ENCODE measurements at regions not wholly inside any gene's neighbourhood (a gene's known extent, or its start where the extent isn't known, plus 50 kb on each side); places are given as distances from the start of the nearest gene placed in this dataset.
"Not testable (repeated sequence)": the region's sequence is repeated elsewhere in the genome, so short reads cannot be mapped to it uniquely, and the experiment has no call there.

DNA sequence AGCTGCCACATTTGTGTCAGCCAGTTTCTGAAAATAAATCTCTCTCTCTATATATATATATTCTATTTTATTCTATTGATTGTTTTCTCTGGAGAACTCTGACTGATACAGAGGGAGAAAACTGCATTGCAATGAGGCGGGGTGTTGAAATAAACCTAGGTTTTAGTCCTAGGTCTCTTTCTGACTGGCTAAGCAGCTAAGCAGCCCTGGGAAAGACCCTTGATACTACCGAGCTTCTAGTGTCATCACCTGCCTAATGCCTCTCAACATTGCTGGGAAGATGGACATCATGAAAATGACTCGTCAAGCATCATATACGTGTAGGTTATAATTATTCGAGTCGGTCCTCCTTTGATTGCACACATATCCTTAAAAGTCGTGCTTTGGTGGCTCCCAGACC lies 166.5 kb upstream of the IL12B start:
- Mint-ChIP-seq H3K4me3 (no peak overlapping the region), H3K36me3 (peaks cover 2% of the 10 kb centered on the region), H3K27me3 (ENCODE audit: low read depth) (no peaks in the 10 kb centered on the region), H3K4me1 (peaks cover 5% of the 10 kb centered on the region), H3K27ac (no peak overlapping the region), H3K9me3 (no peaks in the 10 kb centered on the region)
- TF ChIP-seq, protein P1, sequence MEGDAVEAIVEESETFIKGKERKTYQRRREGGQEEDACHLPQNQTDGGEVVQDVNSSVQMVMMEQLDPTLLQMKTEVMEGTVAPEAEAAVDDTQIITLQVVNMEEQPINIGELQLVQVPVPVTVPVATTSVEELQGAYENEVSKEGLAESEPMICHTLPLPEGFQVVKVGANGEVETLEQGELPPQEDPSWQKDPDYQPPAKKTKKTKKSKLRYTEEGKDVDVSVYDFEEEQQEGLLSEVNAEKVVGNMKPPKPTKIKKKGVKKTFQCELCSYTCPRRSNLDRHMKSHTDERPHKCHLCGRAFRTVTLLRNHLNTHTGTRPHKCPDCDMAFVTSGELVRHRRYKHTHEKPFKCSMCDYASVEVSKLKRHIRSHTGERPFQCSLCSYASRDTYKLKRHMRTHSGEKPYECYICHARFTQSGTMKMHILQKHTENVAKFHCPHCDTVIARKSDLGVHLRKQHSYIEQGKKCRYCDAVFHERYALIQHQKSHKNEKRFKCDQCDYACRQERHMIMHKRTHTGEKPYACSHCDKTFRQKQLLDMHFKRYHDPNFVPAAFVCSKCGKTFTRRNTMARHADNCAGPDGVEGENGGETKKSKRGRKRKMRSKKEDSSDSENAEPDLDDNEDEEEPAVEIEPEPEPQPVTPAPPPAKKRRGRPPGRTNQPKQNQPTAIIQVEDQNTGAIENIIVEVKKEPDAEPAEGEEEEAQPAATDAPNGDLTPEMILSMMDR (IDR thresholded peaks at IDR 0.05; ENCODE audit: unreplicated experiment) = no peak
- DNase-seq (ENCODE audit: low spot score in 2 of 2, unreplicated experiment in 2 of 2) = no peak

DNA sequence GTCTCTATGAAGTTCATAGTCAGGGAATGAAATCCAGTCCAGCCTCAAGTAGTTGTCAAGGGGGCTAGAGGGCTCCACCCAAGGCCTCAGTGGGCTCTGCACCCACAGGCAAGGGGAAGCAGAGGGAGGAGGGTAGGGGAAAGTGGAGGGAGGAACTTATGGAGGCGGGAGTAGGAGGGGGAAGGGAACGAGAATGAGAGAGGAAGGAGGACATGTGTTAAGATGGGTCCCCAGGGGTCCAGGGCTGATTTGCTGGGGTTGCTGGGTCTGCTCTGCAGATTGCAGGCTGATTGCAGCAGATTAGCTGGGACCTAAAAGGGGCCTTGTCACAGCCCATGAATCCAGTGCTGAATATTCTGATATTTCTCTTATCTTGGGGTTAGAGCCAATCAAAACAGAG lies 166.9 kb upstream of the IL12B start:
- Mint-ChIP-seq H3K27me3 (ENCODE audit: low read depth) (no peaks in the 10 kb centered on the region), H3K36me3 (peaks cover 2% of the 10 kb centered on the region), H3K27ac (no peak overlapping the region), H3K4me3 (no peak overlapping the region), H3K4me1 (peaks cover 5% of the 10 kb centered on the region), H3K9me3 (no peaks in the 10 kb centered on the region)
- TF ChIP-seq, protein P1 (IDR thresholded peaks at IDR 0.05; ENCODE audit: unreplicated experiment) = no peak
- no peak for DNase-seq (ENCODE audit: low spot score in 2 of 2, unreplicated experiment in 2 of 2)

DNA sequence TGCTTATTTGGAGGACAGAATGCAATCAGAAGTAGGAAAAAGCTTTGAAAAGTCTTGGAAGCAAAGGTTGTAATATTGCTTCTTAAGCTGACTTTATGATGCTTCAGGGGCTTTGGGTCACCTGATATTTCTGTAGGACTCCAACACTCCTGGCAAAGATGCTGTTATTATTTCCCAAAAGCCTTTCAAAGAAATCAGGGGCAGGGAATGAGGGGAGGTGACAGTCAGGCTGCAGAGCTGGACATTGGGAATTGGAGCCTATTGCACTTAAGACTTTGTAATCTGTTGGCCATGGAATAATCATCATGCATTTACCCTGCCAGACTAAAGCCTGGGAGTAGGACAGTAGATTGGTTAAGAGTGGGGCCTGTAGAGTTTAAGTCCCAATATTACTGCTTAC lies 168.3 kb upstream of the IL12B start:
- H3K9me3 Mint-ChIP-seq = no peaks in the 10 kb centered on the region
- no peak overlapping the region for H3K4me3 Mint-ChIP-seq
- TF ChIP-seq, protein P1 (IDR thresholded peaks at IDR 0.05; ENCODE audit: unreplicated experiment) = no peak
- no peak for DNase-seq (ENCODE audit: low spot score in 2 of 2, unreplicated experiment in 2 of 2)
- no peaks in the 10 kb centered on the region for H3K27me3 Mint-ChIP-seq (ENCODE audit: low read depth)
- H3K36me3 Mint-ChIP-seq = peaks cover 2% of the 10 kb centered on the region
- no peak overlapping the region for H3K27ac Mint-ChIP-seq
- H3K4me1 Mint-ChIP-seq = peaks cover 9% of the 10 kb centered on the region

DNA sequence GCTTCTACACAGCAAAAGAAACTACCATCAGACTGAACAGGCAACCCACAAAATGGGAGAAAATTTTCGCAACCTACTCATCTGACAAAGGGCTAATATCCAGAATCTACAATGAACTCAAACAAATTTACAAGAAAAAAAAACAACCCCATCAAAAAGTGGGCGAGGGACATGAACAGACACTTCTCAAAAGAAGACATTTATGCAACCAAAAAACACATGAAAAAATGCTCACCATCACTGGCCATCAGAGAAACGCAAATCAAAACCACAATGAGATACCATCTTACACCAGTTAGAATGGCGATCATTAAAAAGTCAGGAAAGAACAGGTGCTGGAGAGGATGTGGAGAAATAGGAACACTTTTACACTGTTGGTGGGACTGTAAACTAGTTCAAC lies 171.8 kb upstream of the IL12B start:
- H3K9me3 Mint-ChIP-seq; H3K27ac Mint-ChIP-seq; H3K36me3 Mint-ChIP-seq; H3K27me3 Mint-ChIP-seq (ENCODE audit: low read depth); DNase-seq (ENCODE audit: low spot score in 2 of 2, unreplicated experiment in 2 of 2); H3K4me3 Mint-ChIP-seq: not testable (repeated sequence)
- H3K4me1 Mint-ChIP-seq = peaks cover 30% of the 10 kb centered on the region

DNA sequence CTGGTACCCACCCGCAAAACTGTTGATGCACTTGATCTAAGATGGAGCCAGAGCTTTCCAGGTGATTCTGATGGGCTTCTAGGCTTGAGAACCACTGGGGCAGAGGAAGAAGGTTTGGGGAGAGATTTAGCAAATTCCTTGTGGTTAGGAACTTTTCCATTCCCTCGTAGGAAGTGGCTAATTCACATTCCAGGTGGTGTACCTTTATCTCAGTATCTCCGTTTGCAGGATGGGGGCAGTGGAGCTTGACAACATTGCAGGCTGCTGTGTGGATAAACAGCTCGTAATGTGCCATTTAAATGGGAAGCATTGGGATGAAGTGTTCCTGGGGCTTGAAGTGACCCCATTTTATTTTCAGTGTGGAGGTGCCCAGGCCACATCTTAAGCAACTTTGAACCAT lies 172.9 kb upstream of the IL12B start:
- DNase-seq (ENCODE audit: low spot score in 2 of 2, unreplicated experiment in 2 of 2) = no peak
- peaks cover 2% of the 10 kb centered on the region for H3K36me3 Mint-ChIP-seq
- H3K27ac Mint-ChIP-seq = peak overlapping the region; percentile 53
- H3K9me3 Mint-ChIP-seq = no peaks in the 10 kb centered on the region
- no peak overlapping the region for H3K4me3 Mint-ChIP-seq
- peaks cover 31% of the 10 kb centered on the region for H3K4me1 Mint-ChIP-seq
- TF ChIP-seq, protein P1 (IDR thresholded peaks at IDR 0.05; ENCODE audit: unreplicated experiment) = no peak
- no peaks in the 10 kb centered on the region for H3K27me3 Mint-ChIP-seq (ENCODE audit: low read depth)

DNA sequence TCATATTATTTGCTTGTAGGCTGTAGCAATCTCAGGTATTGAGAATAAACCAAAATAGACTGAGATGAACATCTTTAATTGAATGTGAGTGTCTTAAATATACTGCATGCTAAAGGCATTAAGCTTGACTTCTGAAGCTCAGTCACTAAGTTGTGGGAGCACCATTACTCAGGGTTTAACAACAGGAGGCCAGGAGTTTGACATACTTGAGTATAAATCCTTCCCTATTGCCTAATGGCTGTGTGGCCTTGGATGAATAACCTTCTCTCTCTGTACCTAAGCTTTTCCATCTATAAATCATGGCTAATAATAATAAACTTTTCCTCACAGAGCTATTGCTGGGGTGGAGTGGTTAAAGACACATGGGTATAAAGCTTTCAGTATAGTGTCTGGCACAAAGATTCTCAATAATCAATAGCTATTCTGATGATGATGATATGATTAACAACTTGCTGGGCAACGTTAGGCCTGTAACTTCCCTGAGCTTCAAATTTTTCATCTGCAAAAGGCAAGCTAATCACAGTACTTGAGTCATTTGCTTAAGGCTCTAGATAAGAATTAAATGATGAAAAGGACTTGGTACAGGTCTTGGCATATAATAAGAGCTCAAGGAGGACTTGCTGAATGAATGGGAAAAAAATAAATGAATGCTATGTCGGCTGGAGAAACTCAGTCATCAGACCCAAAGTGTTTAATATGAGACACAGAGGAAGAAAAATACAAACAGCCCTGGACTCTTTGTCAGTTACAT lies 174.0 kb upstream of the IL12B start:
- peak overlapping the region; percentile 97 for H3K27ac Mint-ChIP-seq
- peaks cover 41% of the 10 kb centered on the region for H3K4me1 Mint-ChIP-seq
- no peaks in the 10 kb centered on the region for H3K27me3 Mint-ChIP-seq (ENCODE audit: low read depth)
- H3K4me3 Mint-ChIP-seq = no peak overlapping the region
- peaks cover 2% of the 10 kb centered on the region for H3K36me3 Mint-ChIP-seq
- H3K9me3 Mint-ChIP-seq = no peaks in the 10 kb centered on the region
- no peak for DNase-seq (ENCODE audit: low spot score in 2 of 2, unreplicated experiment in 2 of 2)
- TF ChIP-seq, protein P1 (IDR thresholded peaks at IDR 0.05; ENCODE audit: unreplicated experiment) = no peak

Data from mesothelial cell of epicardium (in vitro differentiated cells).